ENCODE measurements at regions not wholly inside any gene's neighbourhood (a gene's known extent, or its start where the extent isn't known, plus 50 kb on each side); places are given as distances from the start of the nearest gene placed in this dataset.
A peak's percentile ranks its signal among the peaks of the same experiment; 100 is the strongest.

DNA sequence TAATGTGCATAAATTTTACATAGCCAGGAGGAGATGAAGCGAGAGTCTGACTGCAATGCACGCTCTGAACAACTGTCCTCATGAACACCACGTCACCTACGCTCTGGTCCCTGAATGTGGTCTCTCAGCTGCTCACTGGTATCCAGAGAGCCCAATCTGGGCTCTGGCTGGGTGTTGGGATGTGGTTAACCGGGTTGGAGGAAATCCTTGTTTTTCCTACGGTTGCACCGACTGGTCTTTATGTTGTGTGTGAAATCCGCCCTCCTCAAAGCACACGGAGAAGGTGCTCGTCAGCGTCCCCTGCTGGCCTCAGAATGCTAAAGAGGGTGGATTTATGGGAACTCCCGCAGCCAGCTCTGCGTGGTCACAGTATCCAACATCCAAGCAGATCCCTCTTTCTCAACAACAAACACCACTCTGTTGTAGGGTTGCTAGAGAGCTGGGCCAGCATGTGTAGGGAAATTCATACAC, 51.8 kb upstream of the FAM89A start:
- H3K27me3 ChIP-seq (ENCODE audit: low read depth, low read length): peaks cover 51% of the 10 kb centered on the region
- H3K4me3 ChIP-seq (ENCODE audit: low read length): no peak overlapping the region
- H2AFZ ChIP-seq (ENCODE audit: low read depth, low read length): no peak overlapping the region
- no peaks in the 10 kb centered on the region for H3K79me2 ChIP-seq (ENCODE audit: low read length)
- no peak for TF ChIP-seq EZH2phosphoT487 (IDR thresholded peaks at IDR 0.05; ENCODE audit: low read depth)
- TF ChIP-seq, protein P1, sequence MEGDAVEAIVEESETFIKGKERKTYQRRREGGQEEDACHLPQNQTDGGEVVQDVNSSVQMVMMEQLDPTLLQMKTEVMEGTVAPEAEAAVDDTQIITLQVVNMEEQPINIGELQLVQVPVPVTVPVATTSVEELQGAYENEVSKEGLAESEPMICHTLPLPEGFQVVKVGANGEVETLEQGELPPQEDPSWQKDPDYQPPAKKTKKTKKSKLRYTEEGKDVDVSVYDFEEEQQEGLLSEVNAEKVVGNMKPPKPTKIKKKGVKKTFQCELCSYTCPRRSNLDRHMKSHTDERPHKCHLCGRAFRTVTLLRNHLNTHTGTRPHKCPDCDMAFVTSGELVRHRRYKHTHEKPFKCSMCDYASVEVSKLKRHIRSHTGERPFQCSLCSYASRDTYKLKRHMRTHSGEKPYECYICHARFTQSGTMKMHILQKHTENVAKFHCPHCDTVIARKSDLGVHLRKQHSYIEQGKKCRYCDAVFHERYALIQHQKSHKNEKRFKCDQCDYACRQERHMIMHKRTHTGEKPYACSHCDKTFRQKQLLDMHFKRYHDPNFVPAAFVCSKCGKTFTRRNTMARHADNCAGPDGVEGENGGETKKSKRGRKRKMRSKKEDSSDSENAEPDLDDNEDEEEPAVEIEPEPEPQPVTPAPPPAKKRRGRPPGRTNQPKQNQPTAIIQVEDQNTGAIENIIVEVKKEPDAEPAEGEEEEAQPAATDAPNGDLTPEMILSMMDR (IDR thresholded peaks at IDR 0.05; ENCODE audit: low read depth, low read length): peak; percentile 62
- no peaks in the 10 kb centered on the region for H3K9me3 ChIP-seq (ENCODE audit: insufficient read depth, low read length)
- no peak overlapping the region for H3K27ac ChIP-seq (ENCODE audit: low read length)
- H4K20me1 ChIP-seq (ENCODE audit: insufficient read depth, low read length): no peaks in the 10 kb centered on the region
- no peak overlapping the region for H3K9ac ChIP-seq (ENCODE audit: low read length)
- no peak overlapping the region for H3K4me2 ChIP-seq (ENCODE audit: low read length)
- no peaks in the 10 kb centered on the region for H3K4me1 ChIP-seq (ENCODE audit: low read length)
- H3K36me3 ChIP-seq (replicated peaks; ENCODE audit: low read depth, low read length): no peaks in the 10 kb centered on the region

- Histone ChIP-seq H3K4me1 (ENCODE audit: low read length) (no peaks in the 10 kb centered on the region), H3K9me3 (ENCODE audit: insufficient read depth, low read length) (no peaks in the 10 kb centered on the region), H2AFZ (ENCODE audit: low read depth, low read length) (no peak overlapping the region), H3K4me2 (ENCODE audit: low read length) (no peak overlapping the region), H3K9ac (ENCODE audit: low read length) (no peak overlapping the region), H3K27ac (ENCODE audit: low read length) (no peak overlapping the region), H3K36me3 (replicated peaks; ENCODE audit: low read depth, low read length) (no peaks in the 10 kb centered on the region), H3K27me3 (ENCODE audit: low read depth, low read length) (peaks cover 51% of the 10 kb centered on the region), H3K4me3 (ENCODE audit: low read length) (no peak overlapping the region), H3K79me2 (ENCODE audit: low read length) (no peaks in the 10 kb centered on the region), H4K20me1 (ENCODE audit: insufficient read depth, low read length) (no peaks in the 10 kb centered on the region)
- TF ChIP-seq EZH2phosphoT487 (IDR thresholded peaks at IDR 0.05; ENCODE audit: low read depth): no peak
- TF ChIP-seq, protein P1 (IDR thresholded peaks at IDR 0.05; ENCODE audit: low read depth, low read length): no peak
Observed at GRCh38 chr1:231091415-231091814, 51.4 kb upstream of the FAM89A start.
